Activated CD4-positive, alpha-beta T cell treated with anti-CD3 and anti-CD28 coated beads for 36 hours (primary cell): ENCODE measurements at regions not wholly inside any gene's neighbourhood (a gene's known extent, or its start where the extent isn't known, plus 50 kb on each side); places are given as distances from the start of the nearest gene placed in this dataset.

Experiments
- ATAC-seq: fragments of 200-7000 bp; cut with Tn5 transposase; one replicate; pipeline ENCODE4 v1.10.0; 2021; ENCODE audit warnings: mild to moderate bottlenecking, moderate library complexity
- CTCF ChIA-PET: fragments of 350-600 bp; sonication (Branson Sonifier 250); formaldehyde crosslinking; loops from one replicate; lab custom pipeline; 2021; ENCODE audit warnings: antibody characterized with exemption; lab: Charles Lee
- POLR2A ChIA-PET: fragments of 350-600 bp; sonication (Branson Sonifier 250); formaldehyde crosslinking; loops from one replicate; lab custom pipeline; 2021; ENCODE audit warnings: antibody characterized with exemption, inconsistent platforms; lab: Charles Lee
- DNase-seq: peaks from one replicate; pipeline ENCODE4 v3.0.0-alpha.2; 2020
- H3K27ac Mint-ChIP-seq: one replicate; pipeline ENCODE4 v1.8.0; 2021; ENCODE audit warnings: mixed read lengths
- H3K27me3 Mint-ChIP-seq: one replicate; pipeline ENCODE4 v1.8.0; 2021; ENCODE audit warnings: mixed read lengths
- H3K36me3 Mint-ChIP-seq: one replicate; pipeline ENCODE4 v1.8.0; 2021; ENCODE audit warnings: low read depth, mixed read lengths
- H3K4me1 Mint-ChIP-seq: one replicate; pipeline ENCODE4 v1.8.0; 2021; ENCODE audit warnings: mixed read lengths
- H3K4me3 Mint-ChIP-seq: one replicate; pipeline ENCODE4 v1.8.0; 2021; ENCODE audit warnings: mild to moderate bottlenecking, moderate library complexity, mixed read lengths
- H3K9me3 Mint-ChIP-seq: one replicate; pipeline ENCODE4 v1.8.0; 2021; ENCODE audit warnings: low read depth, mixed read lengths
- intact Hi-C, 2 experiments: fragments of 100-400 bp; cut with DNase I in 1 of 2; cut with micrococcal nuclease in 1 of 2; formaldehyde crosslinking; loops; one replicate each; pipeline versions ENCODE4 v1.14.2 to v1.15.1; 2022 to 2024; cut with DNase I, micrococcal nuclease

- DNase-seq: no peak
- Mint-ChIP-seq H3K4me1 (no peaks in the 10 kb centered on the region), H3K9me3 (no peaks in the 10 kb centered on the region), H3K36me3 (no peaks in the 10 kb centered on the region), H3K4me3 (no peak overlapping the region), H3K27me3 (no peaks in the 10 kb centered on the region), H3K27ac (no peak overlapping the region)
- ChIA-PET POLR2A (no interaction called here), CTCF (interaction anchor here (2.6 kb wide), 1 partner anchor 220 kb away, joined by 6 read pairs; no protein-coding TSS in a partner anchor)
- ATAC-seq: no peak
- intact Hi-C loops: no loop called here
These were observed 206.0 kb upstream of the RPS6KA3 start for GRCh38 chrX:20472620-20473258.

- no peak overlapping the region for H3K4me3 Mint-ChIP-seq
- DNase-seq (no peak), ATAC-seq (no peak)
- H3K27ac Mint-ChIP-seq: no peak overlapping the region
- intact Hi-C loops: no loop called here
- ChIA-PET CTCF (interaction anchor here (0.6 to 2.6 kb wide), 2 partner anchors 219 to 442 kb away, joined by 4 to 6 read pairs; no protein-coding TSS in a partner anchor), POLR2A (no interaction called here)
- H3K9me3 Mint-ChIP-seq: no peaks in the 10 kb centered on the region
- no peaks in the 10 kb centered on the region for H3K27me3 Mint-ChIP-seq
- no peaks in the 10 kb centered on the region for H3K4me1 Mint-ChIP-seq
- H3K36me3 Mint-ChIP-seq: no peaks in the 10 kb centered on the region
These were observed 205.4 kb upstream of the RPS6KA3 start for GRCh38 chrX:20472148-20472547.

GRCh38 chrX:20471483-20471882 lies 204.8 kb upstream of the RPS6KA3 start:
- Mint-ChIP-seq H3K27ac (no peak overlapping the region), H3K9me3 (no peaks in the 10 kb centered on the region), H3K4me3 (no peak overlapping the region), H3K4me1 (no peaks in the 10 kb centered on the region), H3K36me3 (no peaks in the 10 kb centered on the region), H3K27me3 (no peaks in the 10 kb centered on the region)
- ChIA-PET CTCF (interaction anchor here (1.1 to 2.6 kb wide), 2 partner anchors 19 to 218 kb away, joined by 3 to 6 read pairs; no protein-coding TSS in a partner anchor), POLR2A (no interaction called here)
- intact Hi-C loops: no loop called here
- DNase-seq: no peak
- no peak for ATAC-seq

GRCh38 chrX:20463296-20464075 lies 196.8 kb upstream of the RPS6KA3 start:
- Mint-ChIP-seq H3K36me3 (no peaks in the 10 kb centered on the region), H3K27me3 (peaks cover 4% of the 10 kb centered on the region), H3K4me3 (no peak overlapping the region), H3K9me3 (peaks cover 5% of the 10 kb centered on the region), H3K4me1 (peaks cover 25% of the 10 kb centered on the region), H3K27ac (no peak overlapping the region)
- intact Hi-C loops: no loop called here
- DNase-seq (no peak), ATAC-seq (peak; percentile 47)
- CTCF ChIA-PET: interaction anchor here (0.6 kb wide), 1 partner anchor 277 kb away, joined by 4 read pairs; no protein-coding TSS in a partner anchor
- POLR2A ChIA-PET: no interaction called here

- Mint-ChIP-seq H3K4me3 (no peak overlapping the region), H3K36me3 (peaks cover under 1% of the 10 kb centered on the region), H3K27ac (no peak overlapping the region), H3K27me3 (peaks cover 4% of the 10 kb centered on the region), H3K9me3 (peaks cover 5% of the 10 kb centered on the region), H3K4me1 (peaks cover 26% of the 10 kb centered on the region)
- intact Hi-C loops: no loop called here
- no peak for ATAC-seq
- POLR2A ChIA-PET: no interaction called here
- CTCF ChIA-PET: no interaction called here
- no peak for DNase-seq
These were observed 194.9 kb upstream of the RPS6KA3 start for GRCh38 chrX:20461576-20461975.

- CTCF ChIA-PET: no interaction called here
- intact Hi-C loops: no loop called here
- no peak overlapping the region for H3K4me3 Mint-ChIP-seq
These were observed 194.3 kb upstream of the RPS6KA3 start for GRCh38 chrX:20461002-20461401.

GRCh38 chrX:20459410-20460350 lies 193.0 kb upstream of the RPS6KA3 start:
- H3K9me3 Mint-ChIP-seq: no peaks in the 10 kb centered on the region
- H3K4me1 Mint-ChIP-seq: peaks cover 26% of the 10 kb centered on the region
- intact Hi-C loops: no loop called here
- ChIA-PET CTCF (interaction anchor here (1.2 kb wide), 1 partner anchor 212 kb away, joined by 3 read pairs; no protein-coding TSS in a partner anchor), POLR2A (no interaction called here)
- H3K4me3 Mint-ChIP-seq: no peak overlapping the region
- ATAC-seq (peak; percentile 49), DNase-seq (peak; percentile 16)
- H3K36me3 Mint-ChIP-seq: peaks cover 1% of the 10 kb centered on the region
- no peak overlapping the region for H3K27ac Mint-ChIP-seq
- no peaks in the 10 kb centered on the region for H3K27me3 Mint-ChIP-seq

More at GRCh38 chrX:20461002-20461401, 194.3 kb upstream of the RPS6KA3 start:
- ATAC-seq (no peak), DNase-seq (no peak)
- Mint-ChIP-seq H3K27ac (no peak overlapping the region), H3K9me3 (peaks cover 5% of the 10 kb centered on the region), H3K36me3 (peaks cover 1% of the 10 kb centered on the region), H3K27me3 (peaks cover 4% of the 10 kb centered on the region), H3K4me1 (peaks cover 26% of the 10 kb centered on the region)
- POLR2A ChIA-PET: no interaction called here

- DNase-seq: no peak
- Mint-ChIP-seq H3K4me1 (peaks cover 35% of the 10 kb centered on the region), H3K27ac (no peak overlapping the region), H3K36me3 (peaks cover 1% of the 10 kb centered on the region), H3K27me3 (no peaks in the 10 kb centered on the region), H3K4me3 (no peak overlapping the region), H3K9me3 (no peaks in the 10 kb centered on the region)
- intact Hi-C loops: no loop called here
- ChIA-PET CTCF (no interaction called here), POLR2A (no interaction called here)
- no peak for ATAC-seq
These were observed 190.3 kb upstream of the RPS6KA3 start for GRCh38 chrX:20456971-20457370.

GRCh38 chrX:20455001-20455400 lies 188.3 kb upstream of the RPS6KA3 start:
- peaks cover 1% of the 10 kb centered on the region for H3K36me3 Mint-ChIP-seq
- ATAC-seq: no peak
- H3K4me1 Mint-ChIP-seq: peaks cover 29% of the 10 kb centered on the region
- H3K9me3 Mint-ChIP-seq: peaks cover 2% of the 10 kb centered on the region
- CTCF ChIA-PET: interaction anchor here (0.6 kb wide), 1 partner anchor 289 kb away, joined by 3 read pairs; no protein-coding TSS in a partner anchor
- no peak for DNase-seq
- intact Hi-C loops: no loop called here
- H3K4me3 Mint-ChIP-seq: no peak overlapping the region
- no peak overlapping the region for H3K27ac Mint-ChIP-seq
- H3K27me3 Mint-ChIP-seq: no peaks in the 10 kb centered on the region
- POLR2A ChIA-PET: no interaction called here

- ATAC-seq: peak; percentile 83
- Mint-ChIP-seq H3K4me3 (no peak overlapping the region), H3K36me3 (peaks cover 1% of the 10 kb centered on the region), H3K27me3 (no peaks in the 10 kb centered on the region), H3K27ac (no peak overlapping the region), H3K9me3 (peaks cover 2% of the 10 kb centered on the region), H3K4me1 (peaks cover 20% of the 10 kb centered on the region)
- ChIA-PET POLR2A (no interaction called here), CTCF (interaction anchor here (0.7 kb wide), 1 partner anchor 59 kb away, joined by 4 read pairs; no protein-coding TSS in a partner anchor)
- intact Hi-C loops: loop anchor here (5.0 kb wide), 1 partner anchor 63 kb away; no protein-coding TSS in a partner anchor
- DNase-seq: peak; percentile 12
These were observed 187.4 kb upstream of the RPS6KA3 start for GRCh38 chrX:20454117-20454516.

- no peak for DNase-seq
- ChIA-PET POLR2A (no interaction called here), CTCF (interaction anchor here (0.6 to 1.2 kb wide), 2 partner anchors 18 to 347 kb away, joined by 3 read pairs; no protein-coding TSS in a partner anchor)
- Mint-ChIP-seq H3K36me3 (peaks cover 1% of the 10 kb centered on the region), H3K9me3 (peaks cover 2% of the 10 kb centered on the region), H3K27ac (peak overlapping the region; percentile 37), H3K27me3 (no peaks in the 10 kb centered on the region), H3K4me1 (peaks cover 16% of the 10 kb centered on the region), H3K4me3 (no peak overlapping the region)
- intact Hi-C loops: loop anchor here (5.0 kb wide), 1 partner anchor 65 kb away; no protein-coding TSS in a partner anchor
- peak; percentile 68 for ATAC-seq
These were observed 185.8 kb upstream of the RPS6KA3 start for GRCh38 chrX:20452487-20452886.
